HCT116 (cell line): ENCODE measurements at regions not wholly inside any gene's neighbourhood (a gene's known extent, or its start where the extent isn't known, plus 50 kb on each side); places are given as distances from the start of the nearest gene placed in this dataset.

Experiments
- ATAC-seq: fragments of 200-7000 bp; cut with Tn5 transposase; 2 replicates; pipeline ENCODE4 v1.9.1; 2020; ENCODE audit warnings: mild to moderate bottlenecking, moderate library complexity
- BruUV-seq: library from RNA; stranded (reverse); fragments of 400-500 nt; replicated peaks from 2 replicates; lab custom pipeline; 2021; lab: Mats Ljungman, UMichigan
- CTCF ChIA-PET: fragments of 300-600 bp; sonication (Branson Sonifier 250); formaldehyde crosslinking; loops from one replicate; lab custom pipeline; 2021; ENCODE audit warnings: antibody characterized with exemption; lab: Charles Lee
- POLR2A ChIA-PET: fragments of 300-600, 350-600 bp; sonication (Branson Sonifier 250); formaldehyde crosslinking; loops from one replicate; lab custom pipeline; 2021; ENCODE audit warnings: antibody characterized with exemption; lab: Charles Lee
- RAD21 ChIA-PET, 2 experiments: fragments of 300-600 bp; sonication (Branson Sonifier 250); formaldehyde crosslinking; loops; one replicate each; lab custom pipeline; 2023; ENCODE audit warnings: low total read pairs in 2 of 2; ENCODE audit not compliant: uncharacterized antibody in 2 of 2, unreplicated experiment in 2 of 2, low non-redundant PET in 1 of 2; lab: Charles Lee
- DNase-seq: peaks from one replicate; pipeline ENCODE4 v3.0.0-alpha.2; 2010; ENCODE audit warnings: low read depth, low spot score
- H2AFZ ChIP-seq: fragments of 200-600 bp; shearing (Covaris generic), sonication (generic); 2 replicates; pipeline ENCODE4 v1.6.1; 2017; ENCODE audit warnings: low read depth, mixed run types, mixed read lengths, antibody characterized with exemption, low read length; ENCODE audit not compliant: poor library complexity, severe bottlenecking
- H3K27ac ChIP-seq: 2 replicates; pipeline ENCODE4 v1.5.1; 2012; ENCODE audit warnings: low read depth, low read length
- H3K27me3 ChIP-seq: fragments of 200-600 bp; sonication (generic); 2 replicates; pipeline ENCODE4 v1.6.1; 2016; ENCODE audit warnings: mixed run types, low read length, mixed read lengths; ENCODE audit not compliant: insufficient read depth
- H3K36me3 ChIP-seq, 2 experiments: fragments of 200-500 bp in 1 of 2; fragments of 200-600 bp in 1 of 2; sonication (Bioruptor generic) in 1 of 2; sonication (generic) in 1 of 2; 2 replicates each; pipeline versions ENCODE4 v1.5.1 to v1.6.1; 2014 to 2016; ENCODE audit warnings: low read length in 2 of 2, inconsistent platforms in 1 of 2, mixed read lengths in 1 of 2, mixed run types in 1 of 2; ENCODE audit not compliant: insufficient read depth in 2 of 2, control insufficient read depth in 1 of 2
- H3K4me1 ChIP-seq, 2 experiments: fragments of 200-600 bp in 1 of 2; sonication (generic) in 1 of 2; 2 replicates each; pipeline versions ENCODE4 v1.5.1 to v1.6.1; 2012 to 2017; ENCODE audit warnings: low read length in 2 of 2, inconsistent platforms in 1 of 2, mild to moderate bottlenecking in 1 of 2, mixed read lengths in 1 of 2, mixed run types in 1 of 2, moderate library complexity in 1 of 2; ENCODE audit not compliant: insufficient read depth in 2 of 2, control insufficient read depth in 1 of 2
- H3K4me2 ChIP-seq: fragments of 200-600 bp; sonication (generic); 2 replicates; pipeline ENCODE4 v1.6.1; 2017; ENCODE audit warnings: mixed run types, low read length, mixed read lengths
- H3K4me3 ChIP-seq, 2 experiments: fragments of 200-600 bp in 1 of 2; sonication (generic) in 1 of 2; replicated peaks in 1 of 2; 2 replicates each; pipeline ENCODE4 v1.5.1; 2011 to 2016; ENCODE audit warnings: low read length in 2 of 2, control low read depth in 1 of 2, low read depth in 1 of 2, mild to moderate bottlenecking in 1 of 2, mixed read lengths in 1 of 2, mixed run types in 1 of 2
- H3K79me2 ChIP-seq: fragments of 200-600 bp; sonication (generic); 2 replicates; pipeline ENCODE4 v1.6.1; 2017; ENCODE audit warnings: mild to moderate bottlenecking, mixed run types, low read length, moderate library complexity, mixed read lengths; ENCODE audit not compliant: insufficient read depth
- H3K9ac ChIP-seq: fragments of 200-600 bp; sonication (generic); 2 replicates; pipeline ENCODE4 v1.6.1; 2016; ENCODE audit warnings: low read length, mixed read lengths
- H3K9me2 ChIP-seq: fragments of 200-600 bp; sonication (generic), shearing (Covaris generic); 2 replicates; pipeline ENCODE4 v1.6.1; 2017; ENCODE audit warnings: mixed run types, mild to moderate bottlenecking, moderate library complexity; ENCODE audit not compliant: insufficient read depth
- H3K9me3 ChIP-seq, 2 experiments: fragments of 200-500 bp in 1 of 2; fragments of 200-600 bp in 1 of 2; sonication (Bioruptor generic) in 1 of 2; sonication (generic) in 1 of 2; 2 replicates each; pipeline ENCODE4 v1.6.1; 2014 to 2017; ENCODE audit warnings: low read length in 2 of 2, mixed read lengths in 2 of 2, inconsistent platforms in 1 of 2, low read depth in 1 of 2, mild to moderate bottlenecking in 1 of 2, mixed run types in 1 of 2, moderate library complexity in 1 of 2; ENCODE audit not compliant: control insufficient read depth in 1 of 2, insufficient read depth in 1 of 2
- H4K20me1 ChIP-seq: fragments of 200-600 bp; sonication (generic), shearing (Covaris generic); 2 replicates; pipeline ENCODE4 v1.6.1; 2017; ENCODE audit warnings: mixed run types, mild to moderate bottlenecking, moderate library complexity; ENCODE audit not compliant: insufficient read depth
- ATF3 ChIP-seq: IDR thresholded peaks from 2 replicates; pipeline ENCODE4 v1.6.1; 2012
- CBX3 ChIP-seq: IDR thresholded peaks from 2 replicates; pipeline ENCODE4 v1.6.1; 2012; ENCODE audit warnings: low read depth
- CEBPB ChIP-seq: IDR thresholded peaks from 2 replicates; pipeline ENCODE4 v1.6.1; 2012; ENCODE audit warnings: low read depth
- JUND ChIP-seq: IDR thresholded peaks from 2 replicates; pipeline ENCODE4 v1.6.1; 2012
- REST ChIP-seq: IDR thresholded peaks from 2 replicates; pipeline ENCODE4 v1.6.1; 2012; ENCODE audit warnings: low read depth
- intact Hi-C: fragments of 100-400 bp; cut with micrococcal nuclease; formaldehyde crosslinking; loops from 2 replicates; pipeline ENCODE4 v1.10.0; 2022

DNA sequence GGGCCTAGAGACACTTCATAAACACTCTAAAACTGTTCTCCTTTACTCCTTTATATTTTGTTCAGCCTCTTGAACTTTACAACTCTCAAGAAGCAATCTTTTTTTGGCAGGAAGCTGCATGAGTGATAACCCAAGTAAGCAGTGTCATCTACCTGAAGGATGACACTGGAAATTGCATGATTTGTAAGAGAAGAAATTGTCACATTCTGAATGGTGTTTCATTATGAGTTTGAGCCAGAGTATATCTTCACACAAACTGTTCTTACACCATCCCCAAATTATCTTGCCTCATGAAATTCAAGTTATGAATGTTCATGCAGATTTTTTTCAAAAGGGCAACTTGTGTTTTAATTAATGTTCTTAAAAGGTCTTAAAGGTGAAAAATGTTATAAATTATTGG, 799.3 kb downstream of the TBC1D32 start:
- DNase-seq (no peak), ATAC-seq (no peak)
- Histone ChIP-seq H4K20me1 (no peaks in the 10 kb centered on the region), H3K9me2 (no peaks in the 10 kb centered on the region), H3K79me2 (no peaks in the 10 kb centered on the region), H3K4me3 (no peak overlapping the region), H3K27ac (no peak overlapping the region), H3K9ac (no peak overlapping the region), H3K4me2 (no peak overlapping the region), H3K9me3 (no peaks in the 10 kb centered on the region), H3K27me3 (no peaks in the 10 kb centered on the region), H2AFZ (no peak overlapping the region), H3K4me1 (no peaks in the 10 kb centered on the region), H3K36me3 (no peaks in the 10 kb centered on the region)
- no TSS peak for BruUV-seq
- ChIA-PET CTCF (no interaction called here), POLR2A (no interaction called here), RAD21 (no interaction called here)
- TF ChIP-seq CBX3 (no peak), ATF3 (no peak)
- intact Hi-C loops = no loop called here

GRCh38 chr6:120526576-120526975, 807.7 kb downstream of the TBC1D32 start:
- Histone ChIP-seq H3K4me3 (no peak overlapping the region), H3K9ac (no peak overlapping the region), H3K9me3 (no peaks in the 10 kb centered on the region), H3K36me3 (no peaks in the 10 kb centered on the region), H3K27ac (no peak overlapping the region), H3K27me3 (no peaks in the 10 kb centered on the region), H2AFZ (no peak overlapping the region), H3K79me2 (no peaks in the 10 kb centered on the region), H3K9me2 (no peaks in the 10 kb centered on the region), H4K20me1 (no peaks in the 10 kb centered on the region), H3K4me2 (no peak overlapping the region), H3K4me1 (no peaks in the 10 kb centered on the region)
- ChIA-PET POLR2A (no interaction called here), RAD21 (no interaction called here), CTCF (no interaction called here)
- DNase-seq (no peak), ATAC-seq (no peak)
- intact Hi-C loops = no loop called here
- no peak for TF ChIP-seq JUND
- TF ChIP-seq REST = no peak
- no peak for TF ChIP-seq CEBPB
- BruUV-seq = no TSS peak
